ENCODE measurements at regions not wholly inside any gene's neighbourhood (a gene's known extent, or its start where the extent isn't known, plus 50 kb on each side); places are given as distances from the start of the nearest gene placed in this dataset.

GRCh38 chr14:56884617-56885016 lies 74.3 kb upstream of the OTX2 start:
- no peak overlapping the region for H3K27ac ChIP-seq (replicated peaks in 1 of 4)
- whole genome bisulfite sequencing, result 46% methylated on average over 6 of the region's 6 CpGs
- no peaks in the 10 kb centered on the region for H3K36me3 ChIP-seq
- no peaks in the 10 kb centered on the region for H3K9me3 ChIP-seq
- H3K4me1 ChIP-seq, result no peaks in the 10 kb centered on the region
- DNase-seq (ENCODE audit: extremely low spot score), result no peak
- intact Hi-C loops (cut with DNase I), result no loop called here
- H3K27me3 ChIP-seq, result peaks cover 0 to 13% (median 0%) of the 10 kb centered on the region in 4 donors
- TF ChIP-seq CTCF (IDR thresholded peaks at IDR 0.05) (no peak), EP300 (IDR thresholded peaks at IDR 0.05) (no peak), POLR2AphosphoS5 (IDR thresholded peaks at IDR 0.05) (no peak), POLR2A (IDR thresholded peaks at IDR 0.05; ENCODE audit: low read depth) (no peak)
- H3K4me3 ChIP-seq, result no peak overlapping the region

DNA sequence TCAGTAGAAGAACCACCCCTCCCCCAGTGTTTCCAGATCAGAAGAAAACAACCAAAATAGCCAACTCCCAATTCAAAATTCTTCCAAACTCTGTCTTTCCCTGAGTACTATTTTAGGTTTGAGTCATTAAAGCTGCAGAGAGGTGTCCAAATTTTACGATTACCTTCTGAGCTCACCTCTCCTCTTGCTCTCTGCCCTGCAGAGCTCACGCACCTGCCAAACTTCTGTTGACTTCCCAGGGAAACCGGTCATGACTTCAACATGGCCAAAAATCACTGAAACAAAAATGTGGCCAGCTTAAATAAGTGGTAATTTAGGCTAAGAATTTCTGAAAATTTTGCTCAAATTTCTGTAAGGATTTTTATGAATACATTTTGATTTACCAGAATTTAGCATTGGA lies 70.9 kb upstream of the OTX2 start:
- DNase-seq (ENCODE audit: extremely low spot score), result no peak
- no peak overlapping the region for H3K4me3 ChIP-seq
- peaks cover 0 to 5% (median 0%) of the 10 kb centered on the region in 4 donors for H3K27me3 ChIP-seq
- no peak overlapping the region for H3K27ac ChIP-seq (replicated peaks in 1 of 4)
- no peaks in the 10 kb centered on the region for H3K9me3 ChIP-seq
- WGBS, result 73% methylated on average over 3 of the region's 3 CpGs
- H3K4me1 ChIP-seq, result no peaks in the 10 kb centered on the region
- TF ChIP-seq POLR2A (IDR thresholded peaks at IDR 0.05; ENCODE audit: low read depth) (no peak), EP300 (IDR thresholded peaks at IDR 0.05) (no peak), POLR2AphosphoS5 (IDR thresholded peaks at IDR 0.05) (no peak), CTCF (IDR thresholded peaks at IDR 0.05) (no peak)
- H3K36me3 ChIP-seq, result no peaks in the 10 kb centered on the region
- intact Hi-C loops (cut with DNase I), result no loop called here

- intact Hi-C loops (cut with DNase I), result no loop called here
- 84% methylated on average over 2 of the region's 2 CpGs for WGBS
- H3K9me3 ChIP-seq, result no peaks in the 10 kb centered on the region
Measured at GRCh38 chr14:56878766-56879165, 68.5 kb upstream of the OTX2 start.

DNA sequence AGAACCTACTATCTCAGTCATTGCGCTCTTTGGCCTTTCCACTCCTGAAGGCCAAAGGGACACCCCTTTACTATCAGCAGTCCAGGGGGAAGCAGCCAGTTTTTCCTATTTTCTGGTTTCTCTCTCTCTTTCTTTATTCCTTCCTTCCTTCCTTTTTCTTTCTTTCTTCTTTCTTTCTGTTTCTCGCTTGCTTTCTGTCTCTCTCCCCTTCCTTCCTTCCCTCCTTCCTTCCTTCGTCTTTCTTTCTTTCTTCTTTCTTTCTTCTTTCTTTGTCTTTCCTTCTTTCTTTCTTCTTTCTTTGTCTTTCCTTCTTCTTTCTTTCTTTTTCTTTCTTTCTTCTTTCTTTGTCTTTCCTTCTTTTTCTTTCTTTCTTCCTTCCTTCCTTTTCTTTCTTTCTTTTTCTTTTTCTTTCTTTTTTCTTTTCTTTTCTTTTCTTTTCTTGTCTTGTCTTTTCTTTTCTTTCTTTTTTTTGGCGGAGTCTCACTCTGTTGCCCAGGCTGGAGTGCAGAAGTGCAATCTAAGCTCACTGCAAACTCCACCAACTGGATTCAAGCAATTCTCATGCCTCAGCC lies 64.9 kb upstream of the OTX2 start:
- Histone ChIP-seq H3K27me3 (peaks cover 0 to 5% (median 0%) of the 10 kb centered on the region in 4 donors), H3K36me3 (no peaks in the 10 kb centered on the region), H3K9me3 (no peaks in the 10 kb centered on the region), H3K4me3 (no peak overlapping the region), H3K27ac (replicated peaks in 1 of 4) (no peak overlapping the region), H3K4me1 (no peaks in the 10 kb centered on the region)
- WGBS, result 89% methylated on average over 4 of the region's 4 CpGs
- intact Hi-C loops (cut with DNase I), result no loop called here
- TF ChIP-seq EP300 (IDR thresholded peaks at IDR 0.05), result no peak
- TF ChIP-seq POLR2AphosphoS5 (IDR thresholded peaks at IDR 0.05), result no peak
- no peak for TF ChIP-seq POLR2A (IDR thresholded peaks at IDR 0.05; ENCODE audit: low read depth)
- TF ChIP-seq CTCF (IDR thresholded peaks at IDR 0.05), result no peak
- DNase-seq (ENCODE audit: extremely low spot score), result no peak

More at GRCh38 chr14:56878766-56879165, 68.5 kb upstream of the OTX2 start:
- TF ChIP-seq EP300 (IDR thresholded peaks at IDR 0.05) (no peak), CTCF (IDR thresholded peaks at IDR 0.05) (no peak), POLR2A (IDR thresholded peaks at IDR 0.05; ENCODE audit: low read depth) (no peak), POLR2AphosphoS5 (IDR thresholded peaks at IDR 0.05) (no peak)
- peak; percentile 37 for DNase-seq (ENCODE audit: extremely low spot score)
- Histone ChIP-seq H3K4me1 (no peaks in the 10 kb centered on the region), H3K27ac (replicated peaks in 1 of 4) (no peak overlapping the region), H3K27me3 (peaks cover 0 to 5% (median 0%) of the 10 kb centered on the region in 4 donors), H3K4me3 (no peak overlapping the region), H3K36me3 (no peaks in the 10 kb centered on the region)

GRCh38 chr14:56874375-56874774 lies 64.1 kb upstream of the OTX2 start:
- Histone ChIP-seq H3K27me3 (peaks cover 0 to 5% (median 0%) of the 10 kb centered on the region in 4 donors), H3K27ac (replicated peaks in 1 of 4) (no peak overlapping the region), H3K36me3 (no peaks in the 10 kb centered on the region), H3K4me1 (no peaks in the 10 kb centered on the region), H3K4me3 (no peak overlapping the region), H3K9me3 (no peaks in the 10 kb centered on the region)
- TF ChIP-seq EP300 (IDR thresholded peaks at IDR 0.05) (no peak), POLR2A (IDR thresholded peaks at IDR 0.05; ENCODE audit: low read depth) (no peak), POLR2AphosphoS5 (IDR thresholded peaks at IDR 0.05) (no peak), CTCF (IDR thresholded peaks at IDR 0.05) (no peak)
- 38% methylated on average over 5 of the region's 5 CpGs for WGBS
- intact Hi-C loops (cut with DNase I), result no loop called here
- DNase-seq (ENCODE audit: extremely low spot score), result no peak
